ENCODE measurements at regions not wholly inside any gene's neighbourhood (a gene's known extent, or its start where the extent isn't known, plus 50 kb on each side); places are given as distances from the start of the nearest gene placed in this dataset.

DNA sequence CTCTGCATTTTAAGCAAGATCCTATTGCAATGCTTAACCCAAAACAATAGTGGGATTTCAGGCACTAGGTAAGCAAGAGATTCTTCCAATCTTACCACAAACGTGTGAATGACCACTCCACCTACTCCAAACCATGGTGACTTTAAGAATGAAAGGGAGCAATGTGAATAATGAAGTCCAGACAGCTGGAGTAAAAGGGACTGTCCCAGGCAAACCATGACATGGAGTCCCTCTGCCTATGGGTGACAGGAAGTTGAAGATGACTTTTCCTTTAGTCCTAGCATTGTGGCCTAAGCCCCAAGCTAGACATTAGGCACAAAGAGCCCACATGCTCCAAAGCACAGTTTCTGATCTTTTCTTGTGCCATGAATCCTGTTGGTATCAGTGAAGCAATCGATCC is 179.0 kb downstream of the SHQ1 start:
- TF ChIP-seq, protein P1, sequence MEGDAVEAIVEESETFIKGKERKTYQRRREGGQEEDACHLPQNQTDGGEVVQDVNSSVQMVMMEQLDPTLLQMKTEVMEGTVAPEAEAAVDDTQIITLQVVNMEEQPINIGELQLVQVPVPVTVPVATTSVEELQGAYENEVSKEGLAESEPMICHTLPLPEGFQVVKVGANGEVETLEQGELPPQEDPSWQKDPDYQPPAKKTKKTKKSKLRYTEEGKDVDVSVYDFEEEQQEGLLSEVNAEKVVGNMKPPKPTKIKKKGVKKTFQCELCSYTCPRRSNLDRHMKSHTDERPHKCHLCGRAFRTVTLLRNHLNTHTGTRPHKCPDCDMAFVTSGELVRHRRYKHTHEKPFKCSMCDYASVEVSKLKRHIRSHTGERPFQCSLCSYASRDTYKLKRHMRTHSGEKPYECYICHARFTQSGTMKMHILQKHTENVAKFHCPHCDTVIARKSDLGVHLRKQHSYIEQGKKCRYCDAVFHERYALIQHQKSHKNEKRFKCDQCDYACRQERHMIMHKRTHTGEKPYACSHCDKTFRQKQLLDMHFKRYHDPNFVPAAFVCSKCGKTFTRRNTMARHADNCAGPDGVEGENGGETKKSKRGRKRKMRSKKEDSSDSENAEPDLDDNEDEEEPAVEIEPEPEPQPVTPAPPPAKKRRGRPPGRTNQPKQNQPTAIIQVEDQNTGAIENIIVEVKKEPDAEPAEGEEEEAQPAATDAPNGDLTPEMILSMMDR (IDR thresholded peaks at IDR 0.05): no peak
- DNase-seq: no peak
- Histone ChIP-seq H3K9ac (ENCODE audit: insufficient read depth, low read length, poor library complexity, severe bottlenecking) (no peak overlapping the region), H3K4me2 (replicated peaks; ENCODE audit: extremely low read depth, low read length, poor library complexity, severe bottlenecking) (no peak overlapping the region), H3K27ac (ENCODE audit: low read depth in 1 of 2, low read length in 2 of 2) (no peak overlapping the region), H3K4me3 (replicated peaks in 1 of 3; ENCODE audit: low read depth in 2 of 3, low read length in 3 of 3) (no peak overlapping the region), H4K20me1 (ENCODE audit: insufficient read depth, low read length) (no peaks in the 10 kb centered on the region), H3K36me3 (replicated peaks in 1 of 2; ENCODE audit: control insufficient read depth in 1 of 2, insufficient read depth in 2 of 2, low read length in 2 of 2) (no peaks in the 10 kb centered on the region), H2AFZ (ENCODE audit: insufficient read depth, low read depth, low read length, poor library complexity, severe bottlenecking) (no peak overlapping the region), H3K4me1 (ENCODE audit: control insufficient read depth in 1 of 2, insufficient read depth in 2 of 2, low read length in 2 of 2) (no peaks in the 10 kb centered on the region), H3K27me3 (ENCODE audit: control insufficient read depth in 2 of 2, insufficient read depth in 2 of 2, low read length in 2 of 2) (no peaks in the 10 kb centered on the region), H3K79me2 (ENCODE audit: insufficient read depth, low read length) (no peaks in the 10 kb centered on the region), H3K9me3 (replicated peaks in 1 of 2; ENCODE audit: control insufficient read depth in 1 of 2, insufficient read depth in 1 of 2, low read length in 2 of 2) (no peaks in the 10 kb centered on the region)
- intact Hi-C loops (cut with micrococcal nuclease): no loop called here
- Mint-ChIP-seq H3K4me1 (no peaks in the 10 kb centered on the region), H3K27ac (no peak overlapping the region), H3K9me3 (peaks cover 0 to 3% (median 1%) of the 10 kb centered on the region in 7 donors), H3K27me3 (ENCODE audit: low read depth in 3 of 3) (peaks cover 1 to 4% (median 3%) of the 10 kb centered on the region in 3 donors), H3K36me3 (no peaks in the 10 kb centered on the region), H3K4me3 (no peak overlapping the region)
- no CpG with 5 or more reads among the region's 2 CpGs for WGBS (ENCODE audit: insufficient coverage)

DNA sequence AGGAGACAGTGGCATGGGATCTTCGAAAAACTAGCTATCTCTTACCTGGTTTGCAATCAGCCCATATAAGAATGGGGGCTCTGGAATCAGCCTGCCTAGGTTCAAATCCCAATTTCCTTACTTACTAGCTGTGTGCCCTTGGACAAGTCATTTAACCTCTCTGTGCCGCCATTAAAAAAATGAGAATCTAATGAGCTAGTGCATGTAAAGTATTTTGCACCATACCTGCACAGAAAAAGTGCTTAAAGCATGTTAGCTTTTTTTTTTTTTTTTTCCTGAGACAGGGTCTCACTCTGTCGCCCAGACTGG is 181.8 kb downstream of the SHQ1 start:
- Histone ChIP-seq H3K9ac (ENCODE audit: insufficient read depth, low read length, poor library complexity, severe bottlenecking) (no peak overlapping the region), H3K4me2 (replicated peaks; ENCODE audit: extremely low read depth, low read length, poor library complexity, severe bottlenecking) (no peak overlapping the region), H3K79me2 (ENCODE audit: insufficient read depth, low read length) (no peaks in the 10 kb centered on the region), H3K27ac (ENCODE audit: low read depth in 1 of 2, low read length in 2 of 2) (no peak overlapping the region), H3K36me3 (replicated peaks in 1 of 2; ENCODE audit: control insufficient read depth in 1 of 2, insufficient read depth in 2 of 2, low read length in 2 of 2) (no peaks in the 10 kb centered on the region), H4K20me1 (ENCODE audit: insufficient read depth, low read length) (no peaks in the 10 kb centered on the region), H3K27me3 (ENCODE audit: control insufficient read depth in 2 of 2, insufficient read depth in 2 of 2, low read length in 2 of 2) (no peaks in the 10 kb centered on the region), H3K4me1 (ENCODE audit: control insufficient read depth in 1 of 2, insufficient read depth in 2 of 2, low read length in 2 of 2) (no peaks in the 10 kb centered on the region), H2AFZ (ENCODE audit: insufficient read depth, low read depth, low read length, poor library complexity, severe bottlenecking) (no peak overlapping the region), H3K9me3 (replicated peaks in 1 of 2; ENCODE audit: control insufficient read depth in 1 of 2, insufficient read depth in 1 of 2, low read length in 2 of 2) (no peaks in the 10 kb centered on the region), H3K4me3 (replicated peaks in 1 of 3; ENCODE audit: low read depth in 2 of 3, low read length in 3 of 3) (no peak overlapping the region)
- H3K36me3 Mint-ChIP-seq: no peaks in the 10 kb centered on the region
- peaks cover 0 to 4% (median 0%) of the 10 kb centered on the region in 7 donors for H3K9me3 Mint-ChIP-seq
- TF ChIP-seq, protein P1 (IDR thresholded peaks at IDR 0.05): peak; percentile 33
- H3K27ac Mint-ChIP-seq: no peak overlapping the region
- H3K4me3 Mint-ChIP-seq: no peak overlapping the region
- 50% methylated on average over 1 of the region's 3 CpGs for WGBS (ENCODE audit: insufficient coverage)
- H3K27me3 Mint-ChIP-seq (ENCODE audit: low read depth in 3 of 3): peaks cover 0 to 2% (median 1%) of the 10 kb centered on the region in 3 donors
- no peaks in the 10 kb centered on the region for H3K4me1 Mint-ChIP-seq
- intact Hi-C loops (cut with micrococcal nuclease): no loop called here
- no peak for DNase-seq
